Uterus (tissue), 3 donors: ENCODE measurements at regions not wholly inside any gene's neighbourhood (a gene's known extent, or its start where the extent isn't known, plus 50 kb on each side); places are given as distances from the start of the nearest gene placed in this dataset.

Experiments used
- DNase-seq, 2 donors: peaks; one replicate each; pipeline ENCODE4 v3.0.0-alpha.2; 2019 to 2020
- H3K27ac ChIP-seq, 2 donors: fragments of 200-600 bp; sonication (generic); 1 replicate in 1 of 2; 2 replicates in 1 of 2; pipeline ENCODE4 v1.5.1; 2016 to 2018
- H3K27me3 ChIP-seq, 2 donors: fragments of 200-600 bp; sonication (generic); one replicate each; pipeline ENCODE4 v1.5.1; 2018 to 2019; ENCODE audit warnings: control low read depth in 1 of 2
- H3K36me3 ChIP-seq, 2 donors: fragments of 200-600 bp; sonication (generic); one replicate each; pipeline ENCODE4 v1.5.1; 2019; ENCODE audit warnings: control low read depth in 1 of 2
- H3K4me1 ChIP-seq, 2 donors: fragments of 200-600 bp; sonication (generic); one replicate each; pipeline ENCODE4 v1.5.1; 2018 to 2019; ENCODE audit warnings: control low read depth in 1 of 2
- H3K4me3 ChIP-seq, 2 donors: fragments of 200-600 bp; sonication (generic); 1 replicate in 1 of 2; 2 replicates in 1 of 2; pipeline ENCODE4 v1.5.1; 2018 to 2019; ENCODE audit warnings: mild to moderate bottlenecking in 1 of 2
- H3K9me3 ChIP-seq, 2 donors: fragments of 200-600 bp; sonication (generic); one replicate each; pipeline ENCODE4 v1.5.1; 2019; ENCODE audit warnings: control low read depth in 1 of 2
- POLR2A ChIP-seq, 2 donors: fragments of 450-650 bp; IDR thresholded peaks; one replicate each; pipeline ENCODE4 v1.6.1; 2016; ENCODE audit warnings: antibody characterized with exemption in 2 of 2, mild to moderate bottlenecking in 1 of 2, moderate library complexity in 1 of 2
- intact Hi-C: fragments of 100-400 bp; cut with DNase I; formaldehyde crosslinking; loops from one replicate; pipeline ENCODE4 v1.15.1; 2023; ENCODE audit warnings: low total_unique reads
- TF ChIP-seq, protein P1 (sequence below), 4 experiments: fragments of 200-600 bp in 2 of 4; fragments of 450-650 bp in 2 of 4; sonication (generic) in 2 of 4; IDR thresholded peaks; one replicate each; pipeline ENCODE4 v1.5.1; 2016 to 2019; ENCODE audit warnings: antibody characterized with exemption in 4 of 4, mild to moderate bottlenecking in 2 of 4, moderate library complexity in 1 of 4
- donor health status: DM: yes; HTN: yes; CAD: no.

DNA sequence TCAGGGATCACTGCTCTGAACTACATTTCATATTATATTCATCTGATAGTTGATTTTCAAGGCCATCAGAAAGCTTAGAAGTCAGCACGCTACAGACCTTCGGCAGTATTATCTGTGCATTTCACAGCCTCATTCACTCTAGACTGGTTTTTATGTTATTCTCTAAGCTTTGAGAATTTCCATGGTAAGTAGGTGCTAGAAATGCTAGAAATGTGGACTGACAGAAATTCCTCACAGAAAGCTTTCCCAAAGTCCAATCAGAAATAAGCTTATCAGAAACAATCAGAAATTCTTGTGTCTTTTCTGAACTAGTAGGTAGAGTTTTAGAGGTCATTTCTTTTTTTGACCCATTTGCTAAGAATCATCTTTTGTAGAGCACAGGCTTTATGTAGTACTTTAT lies 176.6 kb downstream of the TMTC3 start:
- Histone ChIP-seq H3K4me1 (no peaks in the 10 kb centered on the region), H3K36me3 (no peaks in the 10 kb centered on the region), H3K27me3 (no peaks in the 10 kb centered on the region), H3K9me3 (no peaks in the 10 kb centered on the region), H3K27ac (no peak overlapping the region), H3K4me3 (no peak overlapping the region)
- TF ChIP-seq POLR2A (IDR thresholded peaks at IDR 0.05), result no peak
- TF ChIP-seq, protein P1, sequence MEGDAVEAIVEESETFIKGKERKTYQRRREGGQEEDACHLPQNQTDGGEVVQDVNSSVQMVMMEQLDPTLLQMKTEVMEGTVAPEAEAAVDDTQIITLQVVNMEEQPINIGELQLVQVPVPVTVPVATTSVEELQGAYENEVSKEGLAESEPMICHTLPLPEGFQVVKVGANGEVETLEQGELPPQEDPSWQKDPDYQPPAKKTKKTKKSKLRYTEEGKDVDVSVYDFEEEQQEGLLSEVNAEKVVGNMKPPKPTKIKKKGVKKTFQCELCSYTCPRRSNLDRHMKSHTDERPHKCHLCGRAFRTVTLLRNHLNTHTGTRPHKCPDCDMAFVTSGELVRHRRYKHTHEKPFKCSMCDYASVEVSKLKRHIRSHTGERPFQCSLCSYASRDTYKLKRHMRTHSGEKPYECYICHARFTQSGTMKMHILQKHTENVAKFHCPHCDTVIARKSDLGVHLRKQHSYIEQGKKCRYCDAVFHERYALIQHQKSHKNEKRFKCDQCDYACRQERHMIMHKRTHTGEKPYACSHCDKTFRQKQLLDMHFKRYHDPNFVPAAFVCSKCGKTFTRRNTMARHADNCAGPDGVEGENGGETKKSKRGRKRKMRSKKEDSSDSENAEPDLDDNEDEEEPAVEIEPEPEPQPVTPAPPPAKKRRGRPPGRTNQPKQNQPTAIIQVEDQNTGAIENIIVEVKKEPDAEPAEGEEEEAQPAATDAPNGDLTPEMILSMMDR (IDR thresholded peaks at IDR 0.05), result no peak
- intact Hi-C loops, result no loop called here
- DNase-seq, result no peak

DNA sequence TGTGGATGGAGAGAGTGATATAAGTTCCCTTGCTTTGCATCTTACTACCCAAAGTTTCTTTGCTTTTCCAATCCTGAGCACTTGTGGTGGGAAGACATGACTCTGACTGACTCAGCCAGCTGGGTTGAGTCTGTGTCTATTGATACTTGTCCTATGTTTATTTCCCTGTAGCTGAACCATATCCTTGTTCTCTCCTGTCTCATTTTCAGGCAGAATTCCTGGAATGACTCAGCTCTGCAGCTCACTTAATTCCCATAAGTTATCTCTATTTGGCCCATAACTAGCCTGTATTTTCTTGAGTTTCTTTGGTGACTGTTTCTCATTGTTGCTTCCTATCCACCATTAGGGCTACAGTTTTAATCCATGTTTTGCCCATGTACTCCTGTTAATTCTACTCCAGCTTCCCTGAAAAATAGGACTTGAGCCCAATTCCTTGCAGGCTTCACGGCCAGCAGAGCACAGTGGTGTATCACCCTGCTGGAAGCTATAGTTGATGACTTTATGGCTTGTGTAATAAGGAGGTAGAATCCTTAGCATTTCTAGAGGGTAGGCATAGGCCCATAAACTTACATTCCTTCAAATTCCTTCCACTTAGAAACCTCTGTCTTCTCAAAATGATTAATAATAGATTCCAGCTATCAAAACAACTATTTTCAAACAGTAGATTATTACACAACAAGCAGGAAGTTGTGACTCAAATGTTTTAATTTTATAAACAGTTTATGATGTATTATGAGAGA lies 183.1 kb downstream of the TMTC3 start:
- H3K27ac ChIP-seq, result peak overlapping the region; percentile 41 to 53
- no peak for TF ChIP-seq POLR2A (IDR thresholded peaks at IDR 0.05)
- TF ChIP-seq, protein P1 (IDR thresholded peaks at IDR 0.05), result no peak
- intact Hi-C loops, result no loop called here

DNA sequence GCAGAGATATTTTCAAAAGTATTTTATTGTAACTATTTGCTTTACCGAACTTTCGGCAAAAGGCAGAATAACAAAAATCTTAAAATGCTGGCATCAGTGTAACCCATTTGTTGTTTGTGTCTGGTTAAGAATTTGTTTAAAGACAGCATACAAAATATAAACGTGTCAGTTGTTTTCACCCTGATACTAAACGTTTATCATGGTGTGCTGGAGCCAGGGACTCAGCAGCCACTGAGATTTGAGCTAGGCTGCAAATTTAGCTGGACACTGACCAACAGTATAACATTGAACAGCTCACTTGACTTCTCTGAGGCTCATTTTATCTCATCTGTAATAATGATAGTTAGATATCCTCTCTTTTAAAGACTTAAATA lies 183.7 kb downstream of the TMTC3 start:
- intact Hi-C loops, result no loop called here
- no peak for DNase-seq
- H3K4me3 ChIP-seq, result no peak overlapping the region
- peak overlapping the region; percentile 41 to 53 for H3K27ac ChIP-seq
- TF ChIP-seq POLR2A (IDR thresholded peaks at IDR 0.05), result no peak
- no peaks in the 10 kb centered on the region for H3K36me3 ChIP-seq
- H3K9me3 ChIP-seq, result no peaks in the 10 kb centered on the region
- H3K4me1 ChIP-seq, result no peaks in the 10 kb centered on the region
- H3K27me3 ChIP-seq, result no peaks in the 10 kb centered on the region

More for the DNA sequence above, 183.1 kb downstream of the TMTC3 start:
- DNase-seq, result no peak
- Histone ChIP-seq H3K9me3 (no peaks in the 10 kb centered on the region), H3K36me3 (no peaks in the 10 kb centered on the region), H3K27me3 (no peaks in the 10 kb centered on the region), H3K4me1 (no peaks in the 10 kb centered on the region), H3K4me3 (no peak overlapping the region)

DNA sequence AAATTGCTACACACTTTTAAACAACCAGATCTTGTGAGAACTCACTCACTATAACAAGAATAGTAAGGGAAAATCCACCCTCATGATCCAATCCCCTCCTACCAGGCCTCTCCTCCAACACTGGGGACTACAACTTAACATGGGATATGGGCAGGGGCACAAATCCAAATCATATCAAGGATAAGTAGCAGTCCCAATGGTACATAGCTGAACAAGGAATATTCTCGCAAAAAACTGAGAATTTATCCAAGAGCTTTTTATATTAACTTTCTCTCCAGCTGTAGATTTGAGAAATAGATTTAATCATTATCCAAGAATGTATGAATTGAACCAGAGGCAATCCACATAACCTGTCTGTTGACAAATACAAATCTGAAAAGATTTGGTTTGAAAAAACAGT lies 185.2 kb downstream of the TMTC3 start:
- Histone ChIP-seq H3K27me3 (no peaks in the 10 kb centered on the region), H3K9me3 (no peaks in the 10 kb centered on the region), H3K4me1 (no peaks in the 10 kb centered on the region), H3K27ac (no peak overlapping the region), H3K4me3 (no peak overlapping the region), H3K36me3 (no peaks in the 10 kb centered on the region)
- TF ChIP-seq, protein P1 (IDR thresholded peaks at IDR 0.05), result no peak
- no peak for TF ChIP-seq POLR2A (IDR thresholded peaks at IDR 0.05)
- intact Hi-C loops, result no loop called here
- no peak for DNase-seq

DNA sequence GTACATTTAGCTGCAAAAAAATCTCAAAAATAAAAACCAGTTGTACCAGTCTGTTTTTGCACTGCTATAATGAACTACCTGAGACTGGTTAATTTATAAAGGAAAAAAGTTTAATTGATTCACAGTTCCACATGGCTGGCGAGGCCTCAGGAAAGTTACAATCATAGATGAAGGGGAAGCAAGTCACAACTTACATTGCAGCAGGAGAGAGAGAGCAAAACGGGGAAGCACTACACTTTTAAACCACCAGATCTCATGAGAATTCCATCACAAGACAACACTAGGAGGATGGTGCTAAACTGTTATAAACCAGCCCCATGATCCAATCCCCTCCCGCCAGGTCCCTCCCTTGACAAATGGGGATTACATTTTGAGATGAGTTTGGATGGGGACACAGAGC lies 186.0 kb downstream of the TMTC3 start:
- no peaks in the 10 kb centered on the region for H3K4me1 ChIP-seq
- intact Hi-C loops, result no loop called here
- no peak for TF ChIP-seq POLR2A (IDR thresholded peaks at IDR 0.05)
- TF ChIP-seq, protein P1 (IDR thresholded peaks at IDR 0.05), result no peak

More for the DNA sequence above, 186.0 kb downstream of the TMTC3 start:
- no peak overlapping the region for H3K4me3 ChIP-seq
- H3K36me3 ChIP-seq, result no peaks in the 10 kb centered on the region
- H3K9me3 ChIP-seq, result no peaks in the 10 kb centered on the region
- DNase-seq, result no peak
- H3K27ac ChIP-seq, result no peak overlapping the region
- H3K27me3 ChIP-seq, result no peaks in the 10 kb centered on the region
